Suprapubic skin (tissue), 4 donors: ENCODE measurements at regions not wholly inside any gene's neighbourhood (a gene's known extent, or its start where the extent isn't known, plus 50 kb on each side); places are given as distances from the start of the nearest gene placed in this dataset.
"Not testable (repeated sequence)": the region's sequence is repeated elsewhere in the genome, so short reads cannot be mapped to it uniquely, and the experiment has no call there.

Experiments
- DNase-seq, 2 donors: peaks; one replicate each; pipeline ENCODE4 v3.0.0-alpha.2; 2019; ENCODE audit warnings: low spot score in 2 of 2
- H3K27ac ChIP-seq: fragments of 200-600 bp; sonication (generic); one replicate; pipeline ENCODE4 v1.5.1; 2019
- H3K27me3 ChIP-seq: fragments of 200-600 bp; sonication (generic); one replicate; pipeline ENCODE4 v1.5.1; 2019
- H3K36me3 ChIP-seq: fragments of 200-600 bp; sonication (generic); one replicate; pipeline ENCODE4 v1.5.1; 2019
- H3K4me1 ChIP-seq: fragments of 200-600 bp; sonication (generic); one replicate; pipeline ENCODE4 v1.5.1; 2019
- H3K4me3 ChIP-seq: fragments of 200-600 bp; sonication (generic); one replicate; pipeline ENCODE4 v1.5.1; 2019; ENCODE audit warnings: mild to moderate bottlenecking
- H3K9me3 ChIP-seq: fragments of 200-600 bp; sonication (generic); one replicate; pipeline ENCODE4 v1.5.1; 2019
- CTCF ChIP-seq, 2 donors: fragments of 200-600 bp in 1 of 2; fragments of 450-650 bp in 1 of 2; sonication (generic) in 1 of 2; IDR thresholded peaks; one replicate each; pipeline ENCODE4 v1.5.1; 2016 to 2019; ENCODE audit warnings: antibody characterized with exemption in 2 of 2, mild to moderate bottlenecking in 1 of 2, moderate library complexity in 1 of 2
- EP300 ChIP-seq: sonication (generic); formaldehyde crosslinking; IDR thresholded peaks from one replicate; pipeline ENCODE4 v1.6.1; 2017; ENCODE audit warnings: antibody characterized with exemption
- POLR2A ChIP-seq, 2 donors: fragments of 450-650 bp; IDR thresholded peaks; one replicate each; pipeline ENCODE4 v1.6.1; 2017; ENCODE audit warnings: antibody characterized with exemption in 2 of 2, mild to moderate bottlenecking in 2 of 2, moderate library complexity in 2 of 2
- POLR2AphosphoS5 ChIP-seq, 3 donors: sonication (generic); formaldehyde crosslinking; IDR thresholded peaks; one replicate each; pipeline ENCODE4 v1.6.1; 2017; ENCODE audit warnings: antibody characterized with exemption in 3 of 3
- WGBS: methylation state at CpG from one replicate; pipeline ENCODE4 v1.1.5; 2018; 5-methylcytosine and 5-hydroxymethylcytosine counted together

- DNase-seq = no peak
- TF ChIP-seq EP300 (no peak), CTCF (IDR thresholded peaks at IDR 0.05) (no peak), POLR2AphosphoS5 (IDR thresholded peaks at IDR 0.05) (no peak), POLR2A (IDR thresholded peaks at IDR 0.05) (no peak)
- no peak overlapping the region for H3K4me3 ChIP-seq
- no peaks in the 10 kb centered on the region for H3K36me3 ChIP-seq
- WGBS = 76% methylated on average over 2 of the region's 2 CpGs
- H3K27ac ChIP-seq = no peak overlapping the region
- H3K27me3 ChIP-seq = no peaks in the 10 kb centered on the region
- no peaks in the 10 kb centered on the region for H3K4me1 ChIP-seq
- no peaks in the 10 kb centered on the region for H3K9me3 ChIP-seq
These were observed 249.6 kb downstream of the NKX6-1 start for GRCh38 chr4:84249521-84249920.

GRCh38 chr4:84245042-84245441 lies 254.1 kb downstream of the NKX6-1 start:
- H3K27me3 ChIP-seq, DNase-seq, H3K4me3 ChIP-seq, H3K9me3 ChIP-seq, H3K36me3 ChIP-seq, H3K27ac ChIP-seq, H3K4me1 ChIP-seq: not testable (repeated sequence)
- 95% methylated on average over 12 of the region's 14 CpGs for WGBS

GRCh38 chr4:84244346-84244801 lies 254.7 kb downstream of the NKX6-1 start:
- not testable (repeated sequence) for H3K36me3 ChIP-seq, H3K4me1 ChIP-seq, H3K4me3 ChIP-seq, H3K27me3 ChIP-seq, DNase-seq, H3K9me3 ChIP-seq, H3K27ac ChIP-seq
- WGBS = 93% methylated on average over 14 of the region's 19 CpGs

- H3K27ac ChIP-seq = no peak overlapping the region
- TF ChIP-seq POLR2AphosphoS5 (IDR thresholded peaks at IDR 0.05) (no peak), CTCF (IDR thresholded peaks at IDR 0.05) (no peak), POLR2A (IDR thresholded peaks at IDR 0.05) (no peak)
- no peaks in the 10 kb centered on the region for H3K4me1 ChIP-seq
- H3K4me3 ChIP-seq = no peak overlapping the region
- no peaks in the 10 kb centered on the region for H3K36me3 ChIP-seq
- WGBS = 95% methylated on average over 14 of the region's 14 CpGs
- no peak for DNase-seq
- H3K27me3 ChIP-seq = no peaks in the 10 kb centered on the region
- no peaks in the 10 kb centered on the region for H3K9me3 ChIP-seq
These were observed 255.4 kb downstream of the NKX6-1 start for GRCh38 chr4:84243685-84244084.

- WGBS = 63% methylated on average over 4 of the region's 4 CpGs
- H3K27ac ChIP-seq = no peak overlapping the region
- H3K4me3 ChIP-seq = no peak overlapping the region
- no peaks in the 10 kb centered on the region for H3K36me3 ChIP-seq
- TF ChIP-seq EP300 (no peak), POLR2AphosphoS5 (IDR thresholded peaks at IDR 0.05) (no peak), POLR2A (IDR thresholded peaks at IDR 0.05) (no peak), CTCF (IDR thresholded peaks at IDR 0.05) (no peak)
- no peaks in the 10 kb centered on the region for H3K9me3 ChIP-seq
- DNase-seq = no peak
- no peaks in the 10 kb centered on the region for H3K4me1 ChIP-seq
- no peaks in the 10 kb centered on the region for H3K27me3 ChIP-seq
These were observed 259.7 kb downstream of the NKX6-1 start for GRCh38 chr4:84239278-84239845.

GRCh38 chr4:84238247-84239090 lies 260.6 kb downstream of the NKX6-1 start:
- 45% methylated on average over 7 of the region's 7 CpGs for WGBS
- H3K4me1 ChIP-seq = no peaks in the 10 kb centered on the region
- no peak for TF ChIP-seq POLR2AphosphoS5 (IDR thresholded peaks at IDR 0.05)
- no peak for TF ChIP-seq CTCF (IDR thresholded peaks at IDR 0.05)
- TF ChIP-seq EP300 = no peak
- TF ChIP-seq POLR2A (IDR thresholded peaks at IDR 0.05) = no peak
- H3K4me3 ChIP-seq = no peak overlapping the region
- no peak for DNase-seq
- H3K27ac ChIP-seq = no peak overlapping the region
- no peaks in the 10 kb centered on the region for H3K27me3 ChIP-seq
- no peaks in the 10 kb centered on the region for H3K9me3 ChIP-seq
- H3K36me3 ChIP-seq = no peaks in the 10 kb centered on the region
